ENCODE measurements at regions not wholly inside any gene's neighbourhood (a gene's known extent, or its start where the extent isn't known, plus 50 kb on each side); places are given as distances from the start of the nearest gene placed in this dataset.

DNA sequence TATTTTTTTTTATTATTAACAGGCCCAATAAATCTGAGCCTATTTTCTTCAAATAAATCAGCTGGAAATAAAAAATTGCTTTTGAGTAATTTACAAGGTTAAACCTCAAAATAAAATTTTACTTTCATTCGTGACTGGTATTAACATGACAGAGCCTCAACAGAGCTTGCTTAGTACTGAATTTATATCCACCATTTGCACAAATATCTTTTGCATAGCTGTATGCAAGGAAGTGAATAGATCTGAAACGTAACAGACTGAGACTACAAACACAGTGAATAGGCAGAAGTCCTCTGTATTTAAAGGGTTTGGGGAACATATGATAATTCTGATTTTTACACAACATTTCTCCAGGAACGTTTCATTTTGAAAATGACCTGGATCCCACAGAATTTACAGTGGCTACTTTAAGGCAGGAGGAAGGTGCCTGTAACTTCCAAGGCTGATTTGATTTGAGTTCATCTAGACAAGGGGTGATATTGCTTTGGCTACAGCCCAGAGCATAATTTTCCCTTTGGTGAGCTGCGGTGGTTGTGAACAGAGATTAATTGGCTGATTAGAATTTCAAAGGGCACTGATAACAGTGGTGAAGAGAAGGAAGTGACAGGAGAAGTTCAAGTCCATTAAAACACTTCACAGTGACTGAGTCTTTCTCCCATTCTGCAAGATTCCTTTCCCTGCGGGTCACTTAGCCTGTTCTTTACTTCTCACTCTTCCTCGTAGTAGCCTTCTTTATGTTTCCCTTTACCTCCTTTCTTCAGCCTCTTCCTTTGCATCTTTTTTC is 121.2 kb upstream of the SASH1 start:
- no peak for DNase-seq

GRCh38 chr6:148222376-148222775 is 120.3 kb upstream of the SASH1 start:
- DNase-seq = no peak

- DNase-seq = no peak
Observed at GRCh38 chr6:148222846-148223245, 119.8 kb upstream of the SASH1 start.

DNA sequence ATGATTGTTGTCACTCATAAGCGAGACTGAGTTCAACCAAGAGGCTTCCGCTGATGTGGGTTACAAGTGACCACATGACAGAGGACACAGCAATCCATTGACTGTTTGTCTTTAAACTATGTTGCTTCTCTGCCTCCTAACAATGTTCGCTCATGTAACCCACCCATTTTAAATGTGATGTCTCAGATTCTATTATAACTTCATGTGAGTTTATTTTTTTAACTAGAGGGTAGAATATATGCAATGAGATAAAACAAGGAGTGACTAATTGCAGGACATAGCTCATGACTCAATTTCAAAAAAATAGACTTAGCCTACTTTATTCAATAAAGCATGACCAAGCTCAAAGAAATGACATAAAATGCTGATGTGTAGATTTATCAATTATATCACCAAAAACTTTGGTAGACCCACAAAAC is 119.2 kb upstream of the SASH1 start:
- DNase-seq = no peak

GRCh38 chr6:148225871-148226270 is 116.8 kb upstream of the SASH1 start:
- no peak for DNase-seq

DNA sequence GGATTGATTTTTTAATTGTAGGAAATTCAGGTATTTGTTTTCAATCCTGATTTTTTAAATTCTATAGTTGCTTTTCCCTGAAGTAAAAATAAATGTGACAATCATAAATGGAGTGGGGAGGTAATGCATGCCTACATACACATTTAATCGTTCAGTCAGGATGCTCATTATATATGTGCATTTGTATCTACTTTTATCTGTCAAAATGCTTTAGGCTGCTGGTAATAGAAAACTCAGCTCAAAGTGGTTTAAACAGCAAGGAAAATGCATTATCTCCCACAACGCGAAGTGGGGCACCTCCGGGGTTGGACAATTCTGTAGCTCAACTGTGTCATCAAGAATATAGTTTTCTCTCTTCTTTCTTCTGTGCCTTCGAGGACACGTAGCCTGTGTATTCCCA is 116.4 kb upstream of the SASH1 start:
- no peak for DNase-seq

- DNase-seq = no peak
Observed at GRCh38 chr6:148231572-148231971, 111.1 kb upstream of the SASH1 start.

DNA sequence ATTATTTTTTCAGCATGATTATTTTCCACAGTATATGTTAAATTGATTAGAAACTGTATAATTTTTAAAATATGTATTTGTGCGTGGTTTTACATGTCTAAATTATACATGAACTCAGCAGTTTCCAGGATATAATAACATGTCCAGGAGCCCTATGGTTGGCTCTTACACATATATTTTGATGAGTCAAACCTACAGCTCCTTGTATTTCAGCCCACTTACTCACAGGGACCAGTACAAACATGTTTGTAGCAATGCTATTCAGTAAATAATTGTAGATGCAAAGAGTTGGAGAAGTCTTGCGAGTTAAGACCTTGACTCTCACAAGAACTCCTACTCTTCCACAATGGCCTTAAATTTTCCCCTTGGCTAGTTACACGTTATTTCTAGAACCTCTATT is 107.2 kb upstream of the SASH1 start:
- no peak for DNase-seq

GRCh38 chr6:148238713-148239112 is 103.9 kb upstream of the SASH1 start:
- DNase-seq = no peak

DNA sequence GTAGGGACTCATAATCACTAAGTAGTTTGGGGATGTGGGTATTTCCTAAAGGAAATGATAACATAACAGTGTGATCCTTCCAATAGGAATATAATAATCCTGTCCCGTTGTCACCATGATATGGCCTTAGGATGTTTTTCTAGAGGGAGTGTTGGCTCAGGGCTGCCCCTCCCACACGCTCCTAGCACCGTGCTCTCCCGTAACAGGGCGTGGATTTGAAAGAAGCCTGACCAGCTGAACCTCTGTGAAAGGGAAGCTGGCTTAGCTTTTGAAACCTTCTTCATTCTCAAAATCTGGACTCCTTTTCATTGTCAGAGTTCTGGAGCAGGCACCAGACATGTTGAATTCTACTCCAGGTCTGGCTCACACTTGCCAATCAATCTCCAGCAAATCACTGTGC is 103.4 kb upstream of the SASH1 start:
- DNase-seq = no peak

DNA sequence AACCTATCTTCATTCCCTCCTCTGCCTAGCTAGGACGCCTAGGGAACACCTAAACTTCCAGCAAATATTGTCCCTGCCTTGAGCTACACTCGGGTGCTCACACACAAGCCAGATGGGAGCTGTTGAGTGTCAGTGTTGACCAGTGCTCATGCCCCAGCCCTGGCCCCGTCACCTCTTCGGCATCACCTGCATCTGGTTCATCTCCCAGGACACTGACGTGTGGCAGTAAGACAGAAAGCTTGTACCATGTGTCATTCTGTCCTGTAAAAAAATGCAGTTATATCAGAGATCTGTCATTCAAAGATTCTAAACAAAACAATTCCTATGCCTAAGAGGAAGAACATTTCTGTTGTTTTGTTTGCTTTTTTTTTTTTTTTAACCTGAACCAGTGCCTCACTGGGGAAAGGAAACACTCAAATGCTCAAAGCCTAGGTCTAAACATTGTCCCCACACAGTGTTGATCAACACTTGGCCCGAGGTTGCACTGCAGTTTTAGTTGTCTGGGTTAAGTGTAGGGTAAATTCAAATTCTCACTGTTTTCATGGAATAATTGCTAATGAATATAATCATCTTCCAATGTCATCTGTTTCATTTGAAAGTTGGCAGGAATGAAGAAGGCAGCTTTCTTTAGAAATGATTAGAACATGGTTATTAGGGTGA is 102.7 kb upstream of the SASH1 start:
- no peak for DNase-seq

DNA sequence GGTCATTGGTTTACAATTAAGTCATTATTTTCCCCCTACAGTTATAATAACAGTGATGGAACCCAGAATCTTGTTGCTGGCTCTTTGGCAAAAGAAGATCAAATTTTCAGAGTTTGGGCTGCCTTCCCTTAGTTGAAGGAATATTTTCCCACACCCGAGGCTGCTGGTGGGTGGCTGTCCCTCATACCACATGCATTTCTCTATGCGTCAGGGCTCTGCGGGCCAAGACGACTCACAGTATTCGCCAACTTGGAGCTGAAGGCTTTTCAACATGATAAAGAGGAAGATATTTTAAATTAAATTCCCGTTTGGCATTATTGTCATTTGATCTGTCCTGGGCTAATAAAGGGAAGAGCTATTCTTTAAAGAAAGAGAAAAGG is 102.2 kb upstream of the SASH1 start:
- no peak for DNase-seq

DNA sequence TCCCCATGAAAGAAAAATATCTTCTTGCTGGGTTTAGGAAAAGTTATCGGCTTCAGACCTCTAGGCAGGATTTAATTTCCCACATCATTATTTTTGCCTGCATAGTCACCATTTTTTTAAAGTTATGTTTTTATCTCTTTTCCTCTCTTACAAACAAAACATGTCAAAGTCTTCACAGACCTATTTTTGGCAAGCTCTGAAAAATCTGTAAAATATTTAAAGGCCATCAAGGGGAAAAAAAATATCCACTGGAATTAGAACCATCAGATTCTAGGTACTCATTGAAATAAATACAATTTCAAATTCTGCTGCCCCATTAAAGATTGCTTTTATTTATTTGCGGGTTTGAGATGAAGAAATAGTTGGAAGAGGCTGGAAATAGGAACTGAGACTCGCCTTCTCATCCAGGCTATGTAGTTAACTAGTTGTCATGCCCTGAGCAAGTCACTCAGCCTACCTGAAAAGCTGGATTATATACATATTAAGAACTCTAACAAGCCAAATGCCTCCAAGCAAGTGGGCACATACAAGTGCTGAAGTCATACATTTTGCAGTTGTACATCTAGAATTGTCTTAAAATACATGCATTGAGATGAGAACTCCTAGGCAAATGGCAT is 101.7 kb upstream of the SASH1 start:
- DNase-seq = no peak

DNA sequence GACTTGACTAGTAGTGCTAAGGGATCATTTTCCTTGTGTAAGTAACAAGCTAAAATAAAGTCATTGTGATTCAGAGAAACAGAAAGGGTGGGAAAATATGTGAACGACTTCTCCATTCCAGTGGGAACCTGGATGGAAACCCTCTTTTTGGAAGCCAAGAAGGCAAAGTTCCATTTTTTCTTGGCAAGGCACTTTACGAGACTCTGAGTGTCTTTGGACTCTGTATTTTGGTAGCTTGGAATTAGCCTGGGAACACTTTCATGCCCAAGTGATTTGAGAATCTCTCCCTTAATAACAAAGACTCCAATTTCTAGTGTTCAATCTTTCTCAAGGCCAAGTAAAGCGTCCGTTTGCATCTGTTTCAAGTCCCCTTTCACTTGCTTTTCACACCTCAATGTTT is 100.5 kb upstream of the SASH1 start:
- no peak for DNase-seq

DNA sequence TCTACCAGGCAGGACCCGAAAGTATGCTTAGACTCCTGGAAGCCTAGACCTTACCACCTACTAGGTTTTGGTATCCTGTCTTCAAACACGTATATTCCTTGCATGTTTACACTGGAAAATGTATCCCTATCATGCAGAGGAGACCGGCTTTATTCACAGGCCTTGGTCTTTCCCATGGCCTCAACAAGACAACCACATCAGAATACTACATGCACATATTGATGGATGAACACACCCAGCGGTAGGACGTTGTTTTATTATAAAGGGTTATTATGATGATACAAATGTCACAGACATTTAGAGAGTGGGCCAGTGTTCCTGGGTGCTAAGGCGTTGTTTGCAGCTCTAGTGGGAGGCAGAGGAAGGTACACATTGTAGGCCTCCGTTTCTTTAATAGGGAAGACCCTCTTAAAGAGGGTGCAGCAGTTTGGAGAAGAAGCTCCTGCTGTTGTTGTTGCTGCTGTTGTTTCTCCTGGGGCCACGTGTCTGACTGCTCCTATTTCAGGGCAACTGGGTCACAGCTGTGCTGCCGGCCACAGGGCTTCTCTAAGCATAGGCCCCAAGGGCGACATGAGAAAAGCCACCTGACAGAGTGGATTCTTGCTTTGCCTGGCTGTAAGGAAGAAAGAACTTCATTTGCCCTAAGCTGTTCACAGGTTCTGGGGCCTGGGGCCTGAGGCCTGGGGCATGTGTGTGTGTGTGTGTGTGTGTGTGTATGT is 98.3 kb upstream of the SASH1 start:
- DNase-seq = no peak

- no peak for DNase-seq
Observed at GRCh38 chr6:148247386-148248063, 95.1 kb upstream of the SASH1 start.

DNA sequence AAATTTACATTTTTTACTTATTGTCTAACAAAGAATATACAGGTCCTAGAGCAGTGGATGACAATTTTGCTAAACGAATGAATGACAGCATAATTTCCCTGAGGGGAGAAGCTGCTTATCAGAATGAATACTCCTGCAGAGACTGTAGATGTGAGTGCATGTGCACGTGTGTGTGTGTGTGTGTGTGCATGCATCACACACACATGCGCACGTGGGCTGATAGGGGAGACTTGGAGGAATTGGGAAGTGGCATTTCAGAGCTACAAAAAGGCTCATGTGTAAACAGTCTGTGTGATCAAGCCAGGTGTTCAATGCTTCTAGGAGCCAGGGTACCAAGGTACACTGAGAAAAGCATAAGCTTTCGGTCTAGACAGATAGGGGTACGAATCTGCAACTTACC is 93.5 kb upstream of the SASH1 start:
- no peak for DNase-seq

GRCh38 chr6:148249679-148250375 is 92.8 kb upstream of the SASH1 start:
- DNase-seq = no peak

GRCh38 chr6:148250975-148251685 is 91.5 kb upstream of the SASH1 start:
- peak; percentile 35 for DNase-seq

GRCh38 chr6:148251891-148252290 is 90.7 kb upstream of the SASH1 start:
- DNase-seq = no peak

DNA sequence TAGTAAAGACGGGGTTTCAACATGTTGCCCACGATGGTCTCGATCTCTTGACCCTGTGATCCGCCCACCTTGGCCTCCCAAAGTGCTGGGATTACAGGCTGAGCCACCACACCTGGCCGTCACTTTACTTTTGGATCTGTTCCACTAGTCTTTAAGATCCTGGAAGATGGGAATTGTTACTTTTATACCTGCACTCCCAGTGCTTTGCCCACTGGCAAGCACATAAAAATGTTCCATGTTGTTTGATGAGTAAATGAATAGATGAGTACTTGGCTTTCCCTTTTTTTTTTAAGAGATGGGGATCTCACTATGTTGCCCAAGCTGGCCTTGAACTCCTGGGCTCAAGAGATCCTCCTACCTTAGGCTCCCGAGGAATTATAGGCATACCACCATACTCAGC is 84.8 kb upstream of the SASH1 start:
- no peak for DNase-seq

GRCh38 chr6:148258868-148259267 is 83.8 kb upstream of the SASH1 start:
- DNase-seq = peak; percentile 34

Data from DMS53 (cell line).